ENCODE measurements at regions not wholly inside any gene's neighbourhood (a gene's known extent, or its start where the extent isn't known, plus 50 kb on each side); places are given as distances from the start of the nearest gene placed in this dataset.

DNA sequence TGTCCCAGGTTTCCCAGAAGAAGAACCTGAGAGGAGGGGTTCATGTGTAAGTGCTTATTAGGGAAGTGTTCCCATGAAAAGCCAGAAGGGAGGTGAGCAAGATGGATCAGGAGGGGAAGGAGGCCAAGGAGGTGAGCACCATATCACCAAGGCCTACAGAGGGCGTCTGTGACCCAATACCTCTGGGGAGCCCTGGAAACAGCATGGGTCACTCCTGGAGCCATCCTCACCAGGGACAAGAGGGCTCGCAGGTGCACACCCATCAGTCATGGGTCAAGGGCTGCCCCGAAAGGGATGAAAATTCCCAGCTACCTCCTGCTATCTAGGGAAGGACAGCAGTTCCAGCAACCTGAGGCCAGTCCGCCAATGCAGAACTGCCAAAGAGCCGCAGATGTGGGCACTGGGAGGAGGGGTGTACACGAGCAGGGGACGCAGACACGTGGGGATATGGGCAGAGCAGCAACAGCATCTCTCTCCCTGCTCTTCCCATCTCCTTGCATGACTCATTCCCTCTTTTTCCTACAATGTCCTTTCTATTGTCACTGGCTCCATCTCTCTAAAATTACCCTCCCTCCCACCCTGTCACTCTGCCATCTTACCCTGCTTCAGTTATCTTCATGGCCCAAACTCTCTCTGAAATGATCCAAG is 167.6 kb upstream of the FSTL4 start:
- WGBS (ENCODE audit: extremely low coverage, insufficient read length, low lambda C conversion rate), result no CpG with 5 or more reads among the region's 8 CpGs
- H3K4me1 Mint-ChIP-seq, result no peaks in the 10 kb centered on the region
- Histone ChIP-seq H3K14ac (ENCODE audit: insufficient read depth, low read length) (no peak overlapping the region; the same call in 1 of the 2 replicates), H2BK12ac (ENCODE audit: insufficient read length, low read depth, low read length) (no peak overlapping the region), H4K91ac (ENCODE audit: insufficient read length, low read depth, low read length) (no peak overlapping the region), H2BK120ac (ENCODE audit: low read depth, low read length, poor library complexity, severe bottlenecking) (no peak overlapping the region), H3T11ph (ENCODE audit: low read length) (no peak overlapping the region), H2AFZ (ENCODE audit: low read length) (no peak overlapping the region), H3K9me3 (ENCODE audit: control insufficient read depth, low read depth, low read length) (no peaks in the 10 kb centered on the region), H4K8ac (replicated peaks; ENCODE audit: insufficient read length, low read depth, low read length) (no peak overlapping the region), H3K18ac (ENCODE audit: insufficient read length, low read depth, low read length) (no peak overlapping the region), H2AK5ac (ENCODE audit: insufficient read length, low read length) (no peak overlapping the region), H3K79me1 (ENCODE audit: insufficient read depth, low read depth, low read length, poor library complexity, severe bottlenecking) (no peaks in the 10 kb centered on the region), H3K23me2 (ENCODE audit: insufficient read length, low read depth, low read length, poor library complexity, severe bottlenecking) (no peaks in the 10 kb centered on the region), H2BK5ac (ENCODE audit: insufficient read length, low read length) (no peak overlapping the region), H4K20me1 (ENCODE audit: control insufficient read depth, insufficient read depth, insufficient read length) (no peaks in the 10 kb centered on the region), H3K4me2 (ENCODE audit: insufficient read depth, insufficient read length, low read length) (no peak overlapping the region), H2BK15ac (ENCODE audit: low read depth, low read length) (no peak overlapping the region), H3K56ac (ENCODE audit: insufficient read length, low read depth, low read length) (no peak overlapping the region), H4K5ac (ENCODE audit: insufficient read length, low read depth, low read length) (no peak overlapping the region), H3K23ac (ENCODE audit: insufficient read length, low read depth, low read length) (no peak overlapping the region), H3K27ac (ENCODE audit: insufficient read length, low read depth, low read length) (no peak overlapping the region), H3K27me3 (ENCODE audit: insufficient read depth, low read length) (no peaks in the 10 kb centered on the region), H3K4me1 (ENCODE audit: insufficient read depth, low read length) (no peaks in the 10 kb centered on the region), H3K4ac (ENCODE audit: low read depth, low read length) (no peak overlapping the region), H3K79me2 (ENCODE audit: insufficient read depth, low read length) (no peaks in the 10 kb centered on the region), H2BK20ac (ENCODE audit: low read depth, low read length, poor library complexity, severe bottlenecking) (no peak overlapping the region), H3K9ac (ENCODE audit: extremely low read depth, insufficient read length, low read length) (no peak overlapping the region)
- no peaks in the 10 kb centered on the region for H3K9me3 Mint-ChIP-seq
- H3K27ac Mint-ChIP-seq, result no peak overlapping the region
- DNase-seq, result peak; percentile 40
- TF ChIP-seq, protein P1, sequence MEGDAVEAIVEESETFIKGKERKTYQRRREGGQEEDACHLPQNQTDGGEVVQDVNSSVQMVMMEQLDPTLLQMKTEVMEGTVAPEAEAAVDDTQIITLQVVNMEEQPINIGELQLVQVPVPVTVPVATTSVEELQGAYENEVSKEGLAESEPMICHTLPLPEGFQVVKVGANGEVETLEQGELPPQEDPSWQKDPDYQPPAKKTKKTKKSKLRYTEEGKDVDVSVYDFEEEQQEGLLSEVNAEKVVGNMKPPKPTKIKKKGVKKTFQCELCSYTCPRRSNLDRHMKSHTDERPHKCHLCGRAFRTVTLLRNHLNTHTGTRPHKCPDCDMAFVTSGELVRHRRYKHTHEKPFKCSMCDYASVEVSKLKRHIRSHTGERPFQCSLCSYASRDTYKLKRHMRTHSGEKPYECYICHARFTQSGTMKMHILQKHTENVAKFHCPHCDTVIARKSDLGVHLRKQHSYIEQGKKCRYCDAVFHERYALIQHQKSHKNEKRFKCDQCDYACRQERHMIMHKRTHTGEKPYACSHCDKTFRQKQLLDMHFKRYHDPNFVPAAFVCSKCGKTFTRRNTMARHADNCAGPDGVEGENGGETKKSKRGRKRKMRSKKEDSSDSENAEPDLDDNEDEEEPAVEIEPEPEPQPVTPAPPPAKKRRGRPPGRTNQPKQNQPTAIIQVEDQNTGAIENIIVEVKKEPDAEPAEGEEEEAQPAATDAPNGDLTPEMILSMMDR (conservative IDR thresholded peaks at IDR 0.05), result peak; percentile 54
- H3K27me3 Mint-ChIP-seq (ENCODE audit: low read depth), result peaks cover 25% of the 10 kb centered on the region
- no peak overlapping the region for H3K4me3 Mint-ChIP-seq
- H3K36me3 Mint-ChIP-seq (ENCODE audit: insufficient read depth in 1 of 3, low read depth in 3 of 3), result no peaks in the 10 kb centered on the region
